ENCODE measurements at regions not wholly inside any gene's neighbourhood (a gene's known extent, or its start where the extent isn't known, plus 50 kb on each side); places are given as distances from the start of the nearest gene placed in this dataset.
"Not testable (repeated sequence)": the region's sequence is repeated elsewhere in the genome, so short reads cannot be mapped to it uniquely, and the experiment has no call there.

GRCh38 chr1:55767171-55767570 lies 552.0 kb upstream of the USP24 start:
- DNase-seq (ENCODE audit: low read depth in 2 of 3, low spot score in 2 of 3) = no peak

GRCh38 chr1:55765505-55765904 lies 550.3 kb upstream of the USP24 start:
- DNase-seq (ENCODE audit: low read depth in 2 of 3, low spot score in 2 of 3) = not testable (repeated sequence)

GRCh38 chr1:55751776-55752175 lies 536.6 kb upstream of the USP24 start:
- DNase-seq (ENCODE audit: low read depth in 2 of 3, low spot score in 2 of 3) = no peak

- no peak for DNase-seq (ENCODE audit: low read depth in 2 of 3, low spot score in 2 of 3)
Observed at GRCh38 chr1:55750628-55750995, 535.4 kb upstream of the USP24 start.

- no peak for DNase-seq (ENCODE audit: low read depth in 2 of 3, low spot score in 2 of 3)
Observed at GRCh38 chr1:55749975-55750627, 534.9 kb upstream of the USP24 start.

GRCh38 chr1:55747408-55747841 lies 532.3 kb upstream of the USP24 start:
- no peak for DNase-seq (ENCODE audit: low read depth in 2 of 3, low spot score in 2 of 3)

- no peak for DNase-seq (ENCODE audit: low read depth in 2 of 3, low spot score in 2 of 3)
Observed at GRCh38 chr1:55746710-55747109, 531.5 kb upstream of the USP24 start.

- no peak for DNase-seq (ENCODE audit: low read depth in 2 of 3, low spot score in 2 of 3)
Observed at GRCh38 chr1:55741516-55741915, 526.4 kb upstream of the USP24 start.

GRCh38 chr1:55735106-55735505 lies 519.9 kb upstream of the USP24 start:
- no peak for DNase-seq (ENCODE audit: low read depth in 2 of 3, low spot score in 2 of 3)

- no peak for DNase-seq (ENCODE audit: low read depth in 2 of 3, low spot score in 2 of 3)
Observed at GRCh38 chr1:55726994-55727393, 511.8 kb upstream of the USP24 start.

- DNase-seq (ENCODE audit: low read depth in 2 of 3, low spot score in 2 of 3) = no peak
Observed at GRCh38 chr1:55725378-55725777, 510.2 kb upstream of the USP24 start.

GRCh38 chr1:55724551-55725325 lies 509.6 kb upstream of the USP24 start:
- no peak for DNase-seq (ENCODE audit: low read depth in 2 of 3, low spot score in 2 of 3)

GRCh38 chr1:55723001-55723400 lies 507.8 kb upstream of the USP24 start:
- DNase-seq (ENCODE audit: low read depth in 2 of 3, low spot score in 2 of 3) = no peak

- no peak for DNase-seq (ENCODE audit: low read depth in 2 of 3, low spot score in 2 of 3)
Observed at GRCh38 chr1:55720261-55720660, 505.1 kb upstream of the USP24 start.

- no peak for DNase-seq (ENCODE audit: low read depth in 2 of 3, low spot score in 2 of 3)
Observed at GRCh38 chr1:55718758-55719671, 503.9 kb upstream of the USP24 start.

GRCh38 chr1:55717111-55717510 lies 501.9 kb upstream of the USP24 start:
- no peak for DNase-seq (ENCODE audit: low read depth in 2 of 3, low spot score in 2 of 3)

- no peak for DNase-seq (ENCODE audit: low read depth in 2 of 3, low spot score in 2 of 3)
Observed at GRCh38 chr1:55716610-55717009, 501.4 kb upstream of the USP24 start.

- DNase-seq (ENCODE audit: low read depth in 2 of 3, low spot score in 2 of 3) = no peak
Observed at GRCh38 chr1:55716151-55716550, 501.0 kb upstream of the USP24 start.

- DNase-seq (ENCODE audit: low read depth in 2 of 3, low spot score in 2 of 3) = no peak
Observed at GRCh38 chr1:55714230-55714629, 499.1 kb upstream of the USP24 start.

- no peak for DNase-seq (ENCODE audit: low read depth in 2 of 3, low spot score in 2 of 3)
Observed at GRCh38 chr1:55713516-55713915, 498.4 kb upstream of the USP24 start.

GRCh38 chr1:55712148-55712547 lies 497.0 kb upstream of the USP24 start:
- no peak for DNase-seq (ENCODE audit: low read depth in 2 of 3, low spot score in 2 of 3)
